SU-DHL-6 (cell line): ENCODE measurements at regions not wholly inside any gene's neighbourhood (a gene's known extent, or its start where the extent isn't known, plus 50 kb on each side); places are given as distances from the start of the nearest gene placed in this dataset.

Experiments
- EZH2phosphoT487 ChIP-seq: fragments of 200-600 bp; sonication (generic), shearing (Covaris generic); conservative IDR thresholded peaks from 2 replicates; pipeline ENCODE4 v1.6.1; 2018; ENCODE audit warnings: mild to moderate bottlenecking, antibody characterized with exemption, low read length, moderate library complexity, mixed read lengths
- TF ChIP-seq, protein P1 (sequence below): fragments of 200-600 bp; sonication (generic); IDR thresholded peaks from one replicate; pipeline ENCODE4 v1.5.1; 2017; ENCODE audit warnings: antibody characterized with exemption, mild to moderate bottlenecking, low read length, moderate library complexity; ENCODE audit not compliant: insufficient read depth, poor library complexity, severe bottlenecking

DNA sequence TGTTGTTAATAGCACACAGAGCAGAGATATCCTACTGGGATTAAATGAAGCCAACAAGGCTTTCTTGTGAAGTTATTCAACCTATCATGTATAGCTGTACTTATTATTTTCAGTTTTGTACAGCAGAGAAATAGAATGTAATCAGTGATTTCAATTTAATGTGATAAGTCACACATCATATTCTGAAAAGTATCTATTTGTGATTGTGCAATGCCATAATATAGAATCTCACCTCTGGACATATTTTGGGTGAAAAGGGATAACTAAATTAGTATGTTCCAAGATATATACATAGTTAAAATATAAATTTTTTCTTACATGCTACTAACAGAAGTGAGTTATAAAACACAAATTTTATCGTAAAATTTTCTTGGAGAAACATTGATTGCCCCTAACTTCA is 544.3 kb upstream of the KIF2B start:
- TF ChIP-seq EZH2phosphoT487 = no peak
- TF ChIP-seq, protein P1, sequence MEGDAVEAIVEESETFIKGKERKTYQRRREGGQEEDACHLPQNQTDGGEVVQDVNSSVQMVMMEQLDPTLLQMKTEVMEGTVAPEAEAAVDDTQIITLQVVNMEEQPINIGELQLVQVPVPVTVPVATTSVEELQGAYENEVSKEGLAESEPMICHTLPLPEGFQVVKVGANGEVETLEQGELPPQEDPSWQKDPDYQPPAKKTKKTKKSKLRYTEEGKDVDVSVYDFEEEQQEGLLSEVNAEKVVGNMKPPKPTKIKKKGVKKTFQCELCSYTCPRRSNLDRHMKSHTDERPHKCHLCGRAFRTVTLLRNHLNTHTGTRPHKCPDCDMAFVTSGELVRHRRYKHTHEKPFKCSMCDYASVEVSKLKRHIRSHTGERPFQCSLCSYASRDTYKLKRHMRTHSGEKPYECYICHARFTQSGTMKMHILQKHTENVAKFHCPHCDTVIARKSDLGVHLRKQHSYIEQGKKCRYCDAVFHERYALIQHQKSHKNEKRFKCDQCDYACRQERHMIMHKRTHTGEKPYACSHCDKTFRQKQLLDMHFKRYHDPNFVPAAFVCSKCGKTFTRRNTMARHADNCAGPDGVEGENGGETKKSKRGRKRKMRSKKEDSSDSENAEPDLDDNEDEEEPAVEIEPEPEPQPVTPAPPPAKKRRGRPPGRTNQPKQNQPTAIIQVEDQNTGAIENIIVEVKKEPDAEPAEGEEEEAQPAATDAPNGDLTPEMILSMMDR = no peak
